Body of pancreas (tissue), 4 donors: ENCODE measurements at regions not wholly inside any gene's neighbourhood (a gene's known extent, or its start where the extent isn't known, plus 50 kb on each side); places are given as distances from the start of the nearest gene placed in this dataset.

Experiments
- CTCF ChIP-seq, 7 experiments: fragments of 450-650 bp in 4 of 7; fragments of 200-600 bp in 3 of 7; sonication (generic) in 3 of 7; IDR thresholded peaks; one replicate each; pipeline ENCODE4 v1.5.1; 2016 to 2019; ENCODE audit warnings: antibody characterized with exemption in 7 of 7
- POLR2A ChIP-seq, 3 donors: fragments of 450-650 bp; IDR thresholded peaks; one replicate each; pipeline ENCODE4 v1.6.1; 2016; ENCODE audit warnings: antibody characterized with exemption in 3 of 3, mild to moderate bottlenecking in 2 of 3

- TF ChIP-seq POLR2A (IDR thresholded peaks at IDR 0.05): no peak
- no peak for TF ChIP-seq CTCF (IDR thresholded peaks at IDR 0.05)
Observed at GRCh38 chr2:9735335-9735734, 104.5 kb upstream of the YWHAQ start.
